ENCODE measurements at regions not wholly inside any gene's neighbourhood (a gene's known extent, or its start where the extent isn't known, plus 50 kb on each side); places are given as distances from the start of the nearest gene placed in this dataset.

DNA sequence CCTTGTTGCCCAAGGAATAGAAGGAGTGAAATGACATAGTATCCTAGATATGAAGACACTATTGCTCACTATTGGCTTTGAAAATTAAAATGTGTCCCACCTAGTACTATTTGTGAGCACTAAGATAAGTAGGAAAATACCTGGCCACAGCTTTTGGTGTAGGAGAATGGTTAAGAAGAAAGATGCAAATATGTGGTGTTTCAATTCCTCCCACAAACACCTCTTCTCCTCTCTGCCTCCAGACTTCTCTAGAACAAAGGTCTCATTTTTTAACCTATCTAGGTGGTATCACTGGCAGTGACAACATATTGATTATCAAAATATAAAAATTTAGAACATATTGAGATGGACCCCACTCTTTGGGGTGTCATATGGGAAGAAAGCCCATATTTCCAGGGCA, 929.9 kb upstream of the FANCL start:
- no peak overlapping the region for H3K27ac ChIP-seq (ENCODE audit: low read length in 2 of 2)
- H3K4me1 ChIP-seq (ENCODE audit: control insufficient read depth in 2 of 2, insufficient read depth in 2 of 2, low read length in 2 of 2): peaks cover 0 to 6% of the 10 kb centered on the region in 2 donors
- H3K9me3 Mint-ChIP-seq (ENCODE audit: insufficient read depth): no peaks in the 10 kb centered on the region
- no peaks in the 10 kb centered on the region for H3K36me3 ChIP-seq (replicated peaks in 1 of 2; ENCODE audit: control extremely low read depth in 1 of 2, control insufficient read depth in 1 of 2, extremely low read depth in 1 of 2, insufficient read depth in 2 of 2, low read length in 1 of 2)
- H3K9me3 ChIP-seq (ENCODE audit: control extremely low read depth in 1 of 3, control insufficient read depth in 2 of 3, insufficient read depth in 1 of 3, low read length in 2 of 3): no peaks in the 10 kb centered on the region
- H3K4me3 ChIP-seq (ENCODE audit: control extremely low read depth in 1 of 5, extremely low read depth in 1 of 5, insufficient read depth in 1 of 5, low read depth in 2 of 5, low read length in 4 of 5): no peak overlapping the region
- DNase-seq: no peak
- no peak overlapping the region for H3K4me2 ChIP-seq (replicated peaks; ENCODE audit: low read depth, low read length, poor library complexity, severe bottlenecking)
- H3K27me3 Mint-ChIP-seq: peaks cover 3% of the 10 kb centered on the region
- no peak overlapping the region for H3K4me3 Mint-ChIP-seq
- H3K27ac Mint-ChIP-seq: no peak overlapping the region
- TF ChIP-seq, protein P1, sequence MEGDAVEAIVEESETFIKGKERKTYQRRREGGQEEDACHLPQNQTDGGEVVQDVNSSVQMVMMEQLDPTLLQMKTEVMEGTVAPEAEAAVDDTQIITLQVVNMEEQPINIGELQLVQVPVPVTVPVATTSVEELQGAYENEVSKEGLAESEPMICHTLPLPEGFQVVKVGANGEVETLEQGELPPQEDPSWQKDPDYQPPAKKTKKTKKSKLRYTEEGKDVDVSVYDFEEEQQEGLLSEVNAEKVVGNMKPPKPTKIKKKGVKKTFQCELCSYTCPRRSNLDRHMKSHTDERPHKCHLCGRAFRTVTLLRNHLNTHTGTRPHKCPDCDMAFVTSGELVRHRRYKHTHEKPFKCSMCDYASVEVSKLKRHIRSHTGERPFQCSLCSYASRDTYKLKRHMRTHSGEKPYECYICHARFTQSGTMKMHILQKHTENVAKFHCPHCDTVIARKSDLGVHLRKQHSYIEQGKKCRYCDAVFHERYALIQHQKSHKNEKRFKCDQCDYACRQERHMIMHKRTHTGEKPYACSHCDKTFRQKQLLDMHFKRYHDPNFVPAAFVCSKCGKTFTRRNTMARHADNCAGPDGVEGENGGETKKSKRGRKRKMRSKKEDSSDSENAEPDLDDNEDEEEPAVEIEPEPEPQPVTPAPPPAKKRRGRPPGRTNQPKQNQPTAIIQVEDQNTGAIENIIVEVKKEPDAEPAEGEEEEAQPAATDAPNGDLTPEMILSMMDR (IDR thresholded peaks at IDR 0.05): no peak
- no peak for TF ChIP-seq EZH2 (IDR thresholded peaks at IDR 0.05; ENCODE audit: borderline replicate concordance, insufficient read depth, low read depth, low read length, poor library complexity, severe bottlenecking)
- H3K9ac ChIP-seq (ENCODE audit: low read length): no peak overlapping the region
- no peaks in the 10 kb centered on the region for H3K27me3 ChIP-seq (replicated peaks in 1 of 4; ENCODE audit: control extremely low read depth in 1 of 4, control insufficient read depth in 3 of 4, insufficient read depth in 4 of 4, low read length in 3 of 4)
- H3K4me1 Mint-ChIP-seq: peaks cover 7% of the 10 kb centered on the region
- H3K79me2 ChIP-seq (ENCODE audit: control insufficient read depth, insufficient read depth, low read length): no peaks in the 10 kb centered on the region
- H4K20me1 ChIP-seq (ENCODE audit: control insufficient read depth, insufficient read depth, low read length, poor library complexity, severe bottlenecking): no peaks in the 10 kb centered on the region
- ATAC-seq (ENCODE audit: low read depth): no peak
- ChIA-PET POLR2A (no interaction called here), CTCF (no interaction called here)
- H2AFZ ChIP-seq (ENCODE audit: insufficient read depth, low read depth, low read length, poor library complexity, severe bottlenecking): no peak overlapping the region
- intact Hi-C loops (cut with micrococcal nuclease): no loop called here

DNA sequence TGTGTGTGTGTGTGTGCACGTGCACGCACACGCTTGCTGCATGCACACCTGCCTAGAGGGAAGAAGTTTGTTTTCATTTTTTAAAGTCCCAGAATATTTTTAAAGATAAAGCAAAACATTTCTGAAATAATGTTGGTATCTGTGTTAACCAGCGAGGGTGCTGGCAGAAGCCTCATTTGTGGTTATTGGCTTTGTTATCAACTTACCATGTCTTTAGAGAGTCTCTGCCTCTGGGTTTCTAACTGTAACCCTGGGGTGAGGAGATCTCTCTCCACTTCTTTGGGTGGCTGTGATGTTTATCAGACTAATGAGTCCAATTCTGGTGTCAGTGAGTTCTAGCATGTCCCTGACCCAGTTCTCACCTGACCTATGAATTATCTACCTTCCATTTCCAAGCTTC, 927.6 kb upstream of the FANCL start:
- Mint-ChIP-seq H3K27ac (no peak overlapping the region), H3K4me1 (peaks cover 7% of the 10 kb centered on the region), H3K27me3 (no peaks in the 10 kb centered on the region), H3K4me3 (no peak overlapping the region), H3K9me3 (ENCODE audit: insufficient read depth) (no peaks in the 10 kb centered on the region)
- Histone ChIP-seq H3K9me3 (ENCODE audit: control extremely low read depth in 1 of 3, control insufficient read depth in 2 of 3, insufficient read depth in 1 of 3, low read length in 2 of 3) (no peaks in the 10 kb centered on the region), H3K4me1 (ENCODE audit: control insufficient read depth in 2 of 2, insufficient read depth in 2 of 2, low read length in 2 of 2) (peaks cover 0 to 6% of the 10 kb centered on the region in 2 donors), H3K4me2 (replicated peaks; ENCODE audit: low read depth, low read length, poor library complexity, severe bottlenecking) (no peak overlapping the region), H3K36me3 (replicated peaks in 1 of 2; ENCODE audit: control extremely low read depth in 1 of 2, control insufficient read depth in 1 of 2, extremely low read depth in 1 of 2, insufficient read depth in 2 of 2, low read length in 1 of 2) (no peaks in the 10 kb centered on the region), H4K20me1 (ENCODE audit: control insufficient read depth, insufficient read depth, low read length, poor library complexity, severe bottlenecking) (no peaks in the 10 kb centered on the region), H3K79me2 (ENCODE audit: control insufficient read depth, insufficient read depth, low read length) (no peaks in the 10 kb centered on the region), H3K27me3 (replicated peaks in 1 of 4; ENCODE audit: control extremely low read depth in 1 of 4, control insufficient read depth in 3 of 4, insufficient read depth in 4 of 4, low read length in 3 of 4) (no peaks in the 10 kb centered on the region), H3K27ac (ENCODE audit: low read length in 2 of 2) (no peak overlapping the region), H3K9ac (ENCODE audit: low read length) (no peak overlapping the region), H2AFZ (ENCODE audit: insufficient read depth, low read depth, low read length, poor library complexity, severe bottlenecking) (no peak overlapping the region), H3K4me3 (ENCODE audit: control extremely low read depth in 1 of 5, extremely low read depth in 1 of 5, insufficient read depth in 1 of 5, low read depth in 2 of 5, low read length in 4 of 5) (no peak overlapping the region)
- ATAC-seq (ENCODE audit: low read depth) (no peak), DNase-seq (no peak)
- WGBS (ENCODE audit: insufficient coverage): no CpG with 5 or more reads among the region's 4 CpGs
- intact Hi-C loops (cut with micrococcal nuclease): no loop called here
- POLR2A ChIA-PET: no interaction called here
- CTCF ChIA-PET: no interaction called here
- TF ChIP-seq EZH2 (IDR thresholded peaks at IDR 0.05; ENCODE audit: borderline replicate concordance, insufficient read depth, low read depth, low read length, poor library complexity, severe bottlenecking): no peak
- TF ChIP-seq, protein P1 (IDR thresholded peaks at IDR 0.05): no peak
